ENCODE measurements at regions not wholly inside any gene's neighbourhood (a gene's known extent, or its start where the extent isn't known, plus 50 kb on each side); places are given as distances from the start of the nearest gene placed in this dataset.

GRCh38 chr2:195251214-195251613, 405.8 kb upstream of the SLC39A10 start:
- H3K56ac ChIP-seq (replicated peaks; ENCODE audit: insufficient read length, low read depth, low read length), result no peak overlapping the region
- no peak overlapping the region for H2AK5ac ChIP-seq (ENCODE audit: low read depth, low read length)
- TF ChIP-seq BACH1 (IDR thresholded peaks at IDR 0.05; ENCODE audit: low read length) (peak; percentile 27; the same call in 1 of the 2 replicates), RBBP5 (IDR thresholded peaks at IDR 0.05; ENCODE audit: borderline replicate concordance, low read depth, low read length) (no peak), ATF2 (IDR thresholded peaks at IDR 0.05; ENCODE audit: low read length) (no peak), SAP30 (IDR thresholded peaks at IDR 0.05; ENCODE audit: insufficient read depth, insufficient replicate concordance, low read length) (no peak), SRF (IDR thresholded peaks at IDR 0.05; ENCODE audit: low read depth, low read length) (no peak)
- no peak overlapping the region for H3K27ac ChIP-seq (ENCODE audit: low read depth, low read length)
- ChIA-PET POLR2A (ENCODE audit: partially characterized antibody) (interaction anchor here (0.7 kb wide), 1 partner anchor 19 kb away, joined by 3 read pairs; no protein-coding TSS in a partner anchor), CTCF (ENCODE audit: partially characterized antibody) (no interaction called here)
- no peaks in the 10 kb centered on the region for H4K20me1 ChIP-seq (replicated peaks in 1 of 2; ENCODE audit: control insufficient read depth in 1 of 2, insufficient read depth in 2 of 2, low read length in 2 of 2)
- H3K27me3 ChIP-seq (replicated peaks in 1 of 4; ENCODE audit: control insufficient read depth in 3 of 4, extremely low read depth in 1 of 4, insufficient read depth in 3 of 4, low read length in 3 of 4), result no peaks in the 10 kb centered on the region
- H3K4ac ChIP-seq (replicated peaks; ENCODE audit: insufficient read length, low read depth, low read length), result no peak overlapping the region
- no peak overlapping the region for H3K4me2 ChIP-seq (ENCODE audit: insufficient read depth in 1 of 2, low read depth in 2 of 2, low read length in 2 of 2)
- no peaks in the 10 kb centered on the region for H3K23me2 ChIP-seq (ENCODE audit: low read depth, low read length)
- H2BK20ac ChIP-seq (ENCODE audit: low read length), result no peak overlapping the region
- no peaks in the 10 kb centered on the region for H3K36me3 ChIP-seq (ENCODE audit: control insufficient read depth in 2 of 4, insufficient read depth in 4 of 4, low read length in 3 of 4)
- no peak for DNase-seq (ENCODE audit: low read depth in 1 of 2, low spot score in 2 of 2)
- H2BK12ac ChIP-seq (ENCODE audit: low read depth, low read length), result no peak overlapping the region
- H3K9me3 ChIP-seq (ENCODE audit: insufficient read depth in 2 of 2, low read depth in 1 of 2, low read length in 1 of 2), result no peaks in the 10 kb centered on the region
- H3K18ac ChIP-seq (ENCODE audit: extremely low read depth, low read length), result no peak overlapping the region
- no peak overlapping the region for H2BK120ac ChIP-seq (replicated peaks; ENCODE audit: low read depth, low read length)
- H3K9ac ChIP-seq (replicated peaks in 1 of 4; ENCODE audit: extremely low read depth in 1 of 4, low read depth in 3 of 4, low read length in 3 of 4), result no peak overlapping the region
- H2AFZ ChIP-seq (ENCODE audit: low read length), result no peak overlapping the region
- no peaks in the 10 kb centered on the region for H3K79me1 ChIP-seq (ENCODE audit: low read depth, low read length)
- no peak overlapping the region for H3K4me3 ChIP-seq (ENCODE audit: extremely low read depth in 1 of 4, insufficient read depth in 2 of 4, low read depth in 3 of 4, low read length in 4 of 4)
- no peak overlapping the region for H4K5ac ChIP-seq (ENCODE audit: insufficient read length, low read depth, low read length)
- FAIRE-seq, result no peak
- H3K14ac ChIP-seq (ENCODE audit: insufficient read length), result no peak overlapping the region
- H2BK5ac ChIP-seq (ENCODE audit: low read depth, low read length), result no peak overlapping the region
- no peak overlapping the region for H3K23ac ChIP-seq (ENCODE audit: insufficient read length)
- H3K4me1 ChIP-seq (replicated peaks in 1 of 4; ENCODE audit: control insufficient read depth in 3 of 4, insufficient read depth in 4 of 4, low read length in 3 of 4), result 0 out of 7 replicates have a peak, but pooled peaks cover 0 to 2% (median 0%) of the 10 kb centered on the region in 4 experiments
- H2BK15ac ChIP-seq (ENCODE audit: low read length), result no peak overlapping the region
- no peak overlapping the region for H4K91ac ChIP-seq (replicated peaks; ENCODE audit: insufficient read length, low read length)
- H4K8ac ChIP-seq (ENCODE audit: extremely low read depth, insufficient read depth, low read length), result no peak overlapping the region
- H3K79me2 ChIP-seq (ENCODE audit: control insufficient read depth in 1 of 2, insufficient read depth in 2 of 2, low read length in 2 of 2), result no peaks in the 10 kb centered on the region
